HepG2 (cell line): ENCODE measurements at regions not wholly inside any gene's neighbourhood (a gene's known extent, or its start where the extent isn't known, plus 50 kb on each side); places are given as distances from the start of the nearest gene placed in this dataset.
A peak's percentile ranks its signal among the peaks of the same experiment; 100 is the strongest.

Source experiments
- ATAC-seq: fragments of 200-7000 bp; cut with Tn5 transposase; 3 replicates; pipeline ENCODE4 v1.9.1; 2020; ENCODE audit warnings: mild to moderate bottlenecking, moderate library complexity
- BruUV-seq: library from RNA; stranded (reverse); fragments of 400-500 nt; replicated peaks from 2 replicates; lab custom pipeline; 2021; lab: Mats Ljungman, UMichigan
- CTCF ChIA-PET: fragments of 300-600 bp; formaldehyde crosslinking; extraction: SDS; loops from one replicate; lab custom pipeline; 2021; ENCODE audit warnings: low total read pairs, inconsistent platforms, low intra/inter-chr PET ratio; lab: Yijun Ruan, JAX
- POLR2A ChIA-PET: fragments of 350-600 bp; sonication (Branson Sonifier 250); formaldehyde crosslinking; loops from one replicate; lab custom pipeline; 2020; ENCODE audit warnings: antibody characterized with exemption, inconsistent platforms; lab: Yijun Ruan, JAX
- DNase-seq: peaks from one replicate; pipeline ENCODE4 v3.0.0-alpha.2; 2015; ENCODE audit warnings: low spot score
- FAIRE-seq: peaks from 3 replicates; lab custom pipeline; 2011; peaks lifted over from hg19 to GRCh38; lab: Jason Lieb, UNC
- H2AFZ ChIP-seq: one replicate; pipeline ENCODE4 v1.6.1; 2011; ENCODE audit warnings: low read length, inconsistent platforms
- H3K27ac ChIP-seq: fragments of 300-600 bp; 3 replicates; pipeline ENCODE4 v1.8.0; 2011; ENCODE audit warnings: mixed run types, mild to moderate bottlenecking, mixed read lengths, low read length, inconsistent platforms; ENCODE audit not compliant: insufficient read depth; ENCODE audit errors: extremely low read length
- H3K27me3 ChIP-seq, 2 experiments: fragments of 200-600 bp in 1 of 2; 2 replicates in 1 of 2; 3 replicates in 1 of 2; pipeline versions ENCODE4 v1.6.0 to v1.8.0; 2011; ENCODE audit warnings: low read length in 2 of 2, mild to moderate bottlenecking in 2 of 2, moderate library complexity in 2 of 2, inconsistent platforms in 1 of 2; ENCODE audit not compliant: insufficient read depth in 2 of 2, control insufficient read depth in 1 of 2
- H3K36me3 ChIP-seq, 2 experiments: fragments of 200-600 bp in 1 of 2; replicated peaks in 1 of 2; 2 replicates in 1 of 2; 3 replicates in 1 of 2; pipeline versions ENCODE4 v1.5.1 to v1.8.0; 2011; ENCODE audit warnings: low read length in 2 of 2, inconsistent platforms in 1 of 2; ENCODE audit not compliant: insufficient read depth in 2 of 2, control insufficient read depth in 1 of 2
- H3K4me1 ChIP-seq: 2 replicates; pipeline ENCODE4 v1.5.1; 2012; ENCODE audit warnings: low read length, inconsistent platforms; ENCODE audit not compliant: insufficient read depth
- H3K4me2 ChIP-seq: 2 replicates; pipeline ENCODE4 v1.6.0; 2011; ENCODE audit warnings: low read depth, low read length, inconsistent platforms
- H3K4me3 ChIP-seq, 3 experiments: fragments of 200-600 bp in 1 of 3; sonication (generic), shearing (Covaris generic) in 1 of 3; replicated peaks in 1 of 3; 2 replicates each; pipeline ENCODE4 v1.5.1; 2011 to 2016; ENCODE audit warnings: low read length in 3 of 3, inconsistent platforms in 2 of 3, low read depth in 2 of 3, mild to moderate bottlenecking in 2 of 3, control low read depth in 1 of 3, mixed read lengths in 1 of 3; ENCODE audit not compliant: insufficient read depth in 1 of 3
- H3K79me2 ChIP-seq: one replicate; pipeline ENCODE4 v1.6.1; 2011; ENCODE audit warnings: low read length, inconsistent platforms; ENCODE audit not compliant: insufficient read depth
- H3K9ac ChIP-seq: 2 replicates; pipeline ENCODE4 v1.6.0; 2011; ENCODE audit warnings: mild to moderate bottlenecking, low read depth, low read length, inconsistent platforms; ENCODE audit not compliant: insufficient read depth
- H3K9me3 ChIP-seq: 2 replicates; pipeline ENCODE4 v1.5.1; 2012; ENCODE audit warnings: mild to moderate bottlenecking, low read length
- H4K20me1 ChIP-seq: 2 replicates; pipeline ENCODE4 v1.6.0; 2011; ENCODE audit warnings: inconsistent platforms, mild to moderate bottlenecking, low read length, moderate library complexity; ENCODE audit not compliant: insufficient read depth
- AHR ChIP-seq: IDR thresholded peaks from 2 replicates; pipeline ENCODE4 v1.6.1; 2018; ENCODE audit warnings: missing genetic modification reagents, missing compliant biosample characterization
- CEBPB ChIP-seq: IDR thresholded peaks from 2 replicates; pipeline ENCODE4 v1.6.1; 2011; ENCODE audit warnings: low read depth, low read length, improper control_type of control experiment, borderline replicate concordance
- CEBPG ChIP-seq: IDR thresholded peaks from 2 replicates; pipeline ENCODE4 v1.6.1; 2016
- ETS1 ChIP-seq: sonication (generic); formaldehyde crosslinking; IDR thresholded peaks from 2 replicates; pipeline ENCODE4 v1.4.0; 2020; ENCODE audit warnings: missing genetic modification reagents
- FOXO4 ChIP-seq: sonication (generic); formaldehyde crosslinking; conservative IDR thresholded peaks from 2 replicates; pipeline ENCODE4 v1.8.1; 2023; ENCODE audit warnings: missing genetic modification reagents
- GTF3A ChIP-seq: sonication (generic); formaldehyde crosslinking; conservative IDR thresholded peaks from 2 replicates; pipeline ENCODE4 v1.4.0; 2020; ENCODE audit warnings: mild to moderate bottlenecking, missing genetic modification reagents
- HNF4A ChIP-seq: sonication (generic); formaldehyde crosslinking; IDR thresholded peaks from 2 replicates; pipeline ENCODE4 v1.4.0; 2020; ENCODE audit warnings: missing genetic modification reagents
- KAT8 ChIP-seq: IDR thresholded peaks from 2 replicates; pipeline ENCODE4 v1.6.1; 2016; ENCODE audit warnings: missing genetic modification reagents, missing compliant biosample characterization
- KDM2A ChIP-seq: sonication (generic); formaldehyde crosslinking; IDR thresholded peaks from 2 replicates; pipeline ENCODE4 v1.4.0; 2020; ENCODE audit warnings: low read depth, missing genetic modification reagents, borderline replicate concordance
- MXI1 ChIP-seq: IDR thresholded peaks from 3 replicates; pipeline ENCODE4 v1.6.1; 2012; ENCODE audit warnings: low read depth, low read length, inconsistent platforms, borderline replicate concordance
- SOX6 ChIP-seq, 2 experiments: fragments of 450-650 bp in 1 of 2; sonication (generic) in 1 of 2; formaldehyde crosslinking in 1 of 2; IDR thresholded peaks; 2 replicates each; pipeline versions ENCODE4 v1.4.0 to v1.6.1; 2017 to 2020; ENCODE audit warnings: antibody characterized with exemption in 1 of 2, mild to moderate bottlenecking in 1 of 2, missing genetic modification reagents in 1 of 2
- ZBTB4 ChIP-seq: sonication (generic); formaldehyde crosslinking; IDR thresholded peaks from 2 replicates; pipeline ENCODE4 v1.4.0; 2020; ENCODE audit warnings: missing genetic modification reagents, mild to moderate bottlenecking, borderline replicate concordance
- ZNF550 ChIP-seq: sonication (generic); formaldehyde crosslinking; IDR thresholded peaks from 2 replicates; pipeline ENCODE4 v1.4.0; 2020; ENCODE audit warnings: mild to moderate bottlenecking, missing genetic modification reagents, borderline replicate concordance
- ZNF567 ChIP-seq: sonication (generic); formaldehyde crosslinking; IDR thresholded peaks from 2 replicates; pipeline ENCODE4 v1.8.1; 2023; ENCODE audit warnings: mild to moderate bottlenecking, missing genetic modification reagents, borderline replicate concordance
- WGBS: methylation state at CpG from one replicate; pipeline ENCODE4 v1.1.6; 2017; ENCODE audit warnings: low lambda C conversion rate; 5-methylcytosine and 5-hydroxymethylcytosine counted together
- in situ Hi-C: cut with HindIII; loops from 2 replicates; pipeline ENCODE4 v1.10.0; 2017; ENCODE audit warnings: low pct_unique_long_range_greater_than_20kb; ENCODE audit not compliant: extremely low pct_ligation_motif_present
- intact Hi-C: fragments of 100-400 bp; cut with micrococcal nuclease; formaldehyde crosslinking; loops from one replicate; pipeline ENCODE4 v1.10.0; 2022; ENCODE audit not compliant: unreplicated experiment
- TF ChIP-seq, protein P1 (sequence below): sonication (generic); formaldehyde crosslinking; IDR thresholded peaks from 2 replicates; pipeline ENCODE4 v1.4.0; 2020; ENCODE audit warnings: missing genetic modification reagents
- TF ChIP-seq, protein P2 (sequence below): sonication (generic); formaldehyde crosslinking; IDR thresholded peaks from 2 replicates; pipeline ENCODE4 v1.5.1; 2020; ENCODE audit warnings: mild to moderate bottlenecking, moderate library complexity, missing genetic modification reagents

DNA sequence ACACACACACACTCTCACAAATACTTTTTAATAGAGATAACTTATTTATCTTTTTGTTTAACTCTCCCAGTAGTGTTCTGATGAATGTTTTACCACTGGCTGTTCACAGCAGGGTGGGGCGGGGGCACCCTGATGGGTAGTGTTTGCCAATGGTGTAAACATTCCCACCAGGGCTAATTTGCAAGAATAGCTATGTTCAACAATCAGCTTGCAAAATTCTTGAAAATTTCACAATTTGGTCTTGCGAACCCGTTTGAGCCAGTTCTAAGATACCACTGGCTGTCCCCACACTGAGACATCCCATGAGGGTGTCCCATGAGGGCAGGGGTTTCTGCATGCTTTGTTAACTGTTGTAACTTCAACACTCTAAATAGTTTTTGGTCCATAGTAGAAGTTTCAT is 348.5 kb downstream of the CXCL12 start:
- ATAC-seq (peak; percentile 35; the same call in 1 of the 3 replicates), DNase-seq (no peak), FAIRE-seq (no peak)
- H3K4me2 ChIP-seq = no peak overlapping the region
- no peaks in the 10 kb centered on the region for H3K9me3 ChIP-seq
- H2AFZ ChIP-seq = no peak overlapping the region
- no peaks in the 10 kb centered on the region for H3K79me2 ChIP-seq
- in situ Hi-C loops (no loop called here), intact Hi-C loops (no loop called here)
- no peaks in the 10 kb centered on the region; a peak in 1 of 5 replicates for H3K27me3 ChIP-seq
- POLR2A ChIA-PET = no interaction called here
- TF ChIP-seq, protein P1, sequence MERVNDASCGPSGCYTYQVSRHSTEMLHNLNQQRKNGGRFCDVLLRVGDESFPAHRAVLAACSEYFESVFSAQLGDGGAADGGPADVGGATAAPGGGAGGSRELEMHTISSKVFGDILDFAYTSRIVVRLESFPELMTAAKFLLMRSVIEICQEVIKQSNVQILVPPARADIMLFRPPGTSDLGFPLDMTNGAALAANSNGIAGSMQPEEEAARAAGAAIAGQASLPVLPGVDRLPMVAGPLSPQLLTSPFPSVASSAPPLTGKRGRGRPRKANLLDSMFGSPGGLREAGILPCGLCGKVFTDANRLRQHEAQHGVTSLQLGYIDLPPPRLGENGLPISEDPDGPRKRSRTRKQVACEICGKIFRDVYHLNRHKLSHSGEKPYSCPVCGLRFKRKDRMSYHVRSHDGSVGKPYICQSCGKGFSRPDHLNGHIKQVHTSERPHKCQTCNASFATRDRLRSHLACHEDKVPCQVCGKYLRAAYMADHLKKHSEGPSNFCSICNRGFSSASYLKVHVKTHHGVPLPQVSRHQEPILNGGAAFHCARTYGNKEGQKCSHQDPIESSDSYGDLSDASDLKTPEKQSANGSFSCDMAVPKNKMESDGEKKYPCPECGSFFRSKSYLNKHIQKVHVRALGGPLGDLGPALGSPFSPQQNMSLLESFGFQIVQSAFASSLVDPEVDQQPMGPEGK = peak; percentile 16; the same call in 1 of the 2 replicates
- no peak for TF ChIP-seq ZNF550 (CRISPR knock-in tag)
- TF ChIP-seq CEBPG = 0 out of 2 replicates have a peak, but pooled peaks have one; percentile 13
- no peak for TF ChIP-seq GTF3A (CRISPR knock-in tag)
- TF ChIP-seq HNF4A = peak; percentile 44
- no peak for TF ChIP-seq AHR (CRISPR knock-in tag)
- TF ChIP-seq CEBPB = peak; percentile 35; the same call in 1 of the 2 replicates
- no peak for TF ChIP-seq KAT8
- no peak for TF ChIP-seq ZBTB4 (CRISPR knock-in tag)
- TF ChIP-seq FOXO4 = no peak
- no peak for TF ChIP-seq ZNF567 (CRISPR knock-in tag)
- TF ChIP-seq, protein P2, sequence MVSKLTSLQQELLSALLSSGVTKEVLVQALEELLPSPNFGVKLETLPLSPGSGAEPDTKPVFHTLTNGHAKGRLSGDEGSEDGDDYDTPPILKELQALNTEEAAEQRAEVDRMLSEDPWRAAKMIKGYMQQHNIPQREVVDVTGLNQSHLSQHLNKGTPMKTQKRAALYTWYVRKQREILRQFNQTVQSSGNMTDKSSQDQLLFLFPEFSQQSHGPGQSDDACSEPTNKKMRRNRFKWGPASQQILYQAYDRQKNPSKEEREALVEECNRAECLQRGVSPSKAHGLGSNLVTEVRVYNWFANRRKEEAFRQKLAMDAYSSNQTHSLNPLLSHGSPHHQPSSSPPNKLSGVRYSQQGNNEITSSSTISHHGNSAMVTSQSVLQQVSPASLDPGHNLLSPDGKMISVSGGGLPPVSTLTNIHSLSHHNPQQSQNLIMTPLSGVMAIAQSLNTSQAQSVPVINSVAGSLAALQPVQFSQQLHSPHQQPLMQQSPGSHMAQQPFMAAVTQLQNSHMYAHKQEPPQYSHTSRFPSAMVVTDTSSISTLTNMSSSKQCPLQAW (CRISPR knock-in tag) = no peak
- no peak for TF ChIP-seq ETS1 (CRISPR knock-in tag)
- TF ChIP-seq MXI1 = no peak
- no peak for TF ChIP-seq KDM2A (CRISPR knock-in tag)
- TF ChIP-seq SOX6 (IDR thresholded peaks at IDR 0.05) = no peak
- peak; percentile 33; the same call in 1 of the 2 replicates for TF ChIP-seq SOX6 (CRISPR knock-in tag; IDR thresholded peaks at IDR 0.05)
- no peaks in the 10 kb centered on the region for H3K36me3 ChIP-seq
- BruUV-seq = no TSS peak
- CTCF ChIA-PET = no interaction called here
- no peaks in the 10 kb centered on the region for H3K4me1 ChIP-seq
- WGBS = 16% methylated on average over 3 of the region's 3 CpGs
- H3K9ac ChIP-seq = no peak overlapping the region
- H3K27ac ChIP-seq = no peak overlapping the region
- no peaks in the 10 kb centered on the region for H4K20me1 ChIP-seq
- H3K4me3 ChIP-seq = no peak overlapping the region
